HG02870 (cell line): ENCODE measurements at regions not wholly inside any gene's neighbourhood (a gene's known extent, or its start where the extent isn't known, plus 50 kb on each side); places are given as distances from the start of the nearest gene placed in this dataset.

ENCODE experiments used
- ATAC-seq: cut with Tn5 transposase; IDR thresholded peaks from one replicate; pipeline ENCODE4 v1.9.1; 2021; ENCODE audit warnings: mild to moderate bottlenecking, moderate library complexity; ENCODE audit not compliant: unreplicated experiment

GRCh38 chr9:87115785-87116184, 168.5 kb upstream of the GAS1 start:
- ATAC-seq = no peak

- ATAC-seq = no peak
These were observed 169.2 kb upstream of the GAS1 start for GRCh38 chr9:87116492-87116891.

- no peak for ATAC-seq
These were observed 171.3 kb upstream of the GAS1 start for GRCh38 chr9:87118594-87118993.

GRCh38 chr9:87119328-87119881, 172.1 kb upstream of the GAS1 start:
- ATAC-seq = no peak

GRCh38 chr9:87120610-87121009, 173.3 kb upstream of the GAS1 start:
- no peak for ATAC-seq

GRCh38 chr9:87122947-87123685, 175.8 kb upstream of the GAS1 start:
- no peak for ATAC-seq

GRCh38 chr9:87123830-87124229, 176.5 kb upstream of the GAS1 start:
- no peak for ATAC-seq

- ATAC-seq = no peak
These were observed 178.5 kb upstream of the GAS1 start for GRCh38 chr9:87125819-87126218.

GRCh38 chr9:87127543-87127942, 180.2 kb upstream of the GAS1 start:
- ATAC-seq = no peak

GRCh38 chr9:87127978-87128614, 180.8 kb upstream of the GAS1 start:
- no peak for ATAC-seq

GRCh38 chr9:87128844-87129493, 181.7 kb upstream of the GAS1 start:
- no peak for ATAC-seq

- ATAC-seq = no peak
These were observed 187.8 kb upstream of the GAS1 start for GRCh38 chr9:87135074-87135473.

- no peak for ATAC-seq
These were observed 190.4 kb upstream of the GAS1 start for GRCh38 chr9:87137718-87138117.

- no peak for ATAC-seq
These were observed 191.1 kb upstream of the GAS1 start for GRCh38 chr9:87138128-87139040.

- ATAC-seq = no peak
These were observed 191.9 kb upstream of the GAS1 start for GRCh38 chr9:87139099-87139730.

GRCh38 chr9:87140142-87140541, 192.8 kb upstream of the GAS1 start:
- ATAC-seq = no peak

GRCh38 chr9:87140605-87141109, 193.4 kb upstream of the GAS1 start:
- no peak for ATAC-seq

GRCh38 chr9:87141124-87141523, 193.8 kb upstream of the GAS1 start:
- no peak for ATAC-seq

GRCh38 chr9:87146933-87147332, 199.6 kb upstream of the GAS1 start:
- ATAC-seq = no peak

GRCh38 chr9:87147839-87148238, 200.5 kb upstream of the GAS1 start:
- no peak for ATAC-seq
